ENCODE measurements at regions not wholly inside any gene's neighbourhood (a gene's known extent, or its start where the extent isn't known, plus 50 kb on each side); places are given as distances from the start of the nearest gene placed in this dataset.

DNA sequence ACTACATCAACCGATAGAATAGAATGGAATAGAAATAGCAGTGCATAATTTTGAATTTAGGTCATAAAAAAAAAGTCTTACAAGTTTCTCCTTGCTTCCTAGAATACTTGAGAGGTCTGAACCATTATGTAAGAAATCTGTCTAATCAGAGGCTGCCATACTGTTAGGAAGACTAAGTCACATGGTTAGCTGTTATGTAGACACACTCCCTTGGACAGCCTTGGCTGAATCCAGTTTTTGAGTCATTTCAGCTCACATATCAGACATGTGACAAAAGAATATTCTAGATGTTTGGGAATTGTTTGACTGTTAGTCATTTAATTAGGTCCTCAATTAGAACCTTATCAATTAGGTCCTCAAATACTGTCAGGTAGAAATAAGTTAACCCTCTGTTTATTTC, 1601.4 kb downstream of the GRIK2 start:
- TF ChIP-seq GATA2 (IDR thresholded peaks at IDR 0.05; ENCODE audit: low read depth, low read length) = no peak
- no peak for TF ChIP-seq GATA3 (IDR thresholded peaks at IDR 0.05; ENCODE audit: low read depth, low read length)

Measured in SH-SY5Y (cell line).